Activated CD8-positive, alpha-beta memory T cell treated with anti-CD3 and anti-CD28 coated beads for 24 hours (primary cell): ENCODE measurements at regions not wholly inside any gene's neighbourhood (a gene's known extent, or its start where the extent isn't known, plus 50 kb on each side); places are given as distances from the start of the nearest gene placed in this dataset.
"Not testable (repeated sequence)": the region's sequence is repeated elsewhere in the genome, so short reads cannot be mapped to it uniquely, and the experiment has no call there.

Experiments
- DNase-seq: peaks from one replicate; pipeline ENCODE4 v3.0.0-alpha.2; 2020

GRCh38 chr7:25725451-25725850 lies 426.5 kb upstream of the NFE2L3 start:
- DNase-seq, result no peak

GRCh38 chr7:25726170-25726780 lies 425.7 kb upstream of the NFE2L3 start:
- DNase-seq, result no peak

GRCh38 chr7:25726781-25727311 lies 425.2 kb upstream of the NFE2L3 start:
- DNase-seq, result no peak

- no peak for DNase-seq
Measured at GRCh38 chr7:25727446-25727845, 424.6 kb upstream of the NFE2L3 start.

GRCh38 chr7:25727876-25728275 lies 424.1 kb upstream of the NFE2L3 start:
- no peak for DNase-seq

- DNase-seq, result no peak
Measured at GRCh38 chr7:25731068-25731845, 420.7 kb upstream of the NFE2L3 start.

- DNase-seq, result no peak
Measured at GRCh38 chr7:25731846-25732245, 420.2 kb upstream of the NFE2L3 start.

GRCh38 chr7:25732766-25733217 lies 419.2 kb upstream of the NFE2L3 start:
- no peak for DNase-seq

- DNase-seq, result no peak
Measured at GRCh38 chr7:25735674-25736242, 416.2 kb upstream of the NFE2L3 start.

GRCh38 chr7:25738528-25738927 lies 413.5 kb upstream of the NFE2L3 start:
- DNase-seq, result no peak

- no peak for DNase-seq
Measured at GRCh38 chr7:25739143-25739542, 412.9 kb upstream of the NFE2L3 start.

- DNase-seq, result no peak
Measured at GRCh38 chr7:25742316-25742715, 409.7 kb upstream of the NFE2L3 start.

- not testable (repeated sequence) for DNase-seq
Measured at GRCh38 chr7:25743670-25744451, 408.1 kb upstream of the NFE2L3 start.

- no peak for DNase-seq
Measured at GRCh38 chr7:25750744-25751508, 401.1 kb upstream of the NFE2L3 start.

- DNase-seq, result no peak
Measured at GRCh38 chr7:25752154-25752553, 399.8 kb upstream of the NFE2L3 start.

GRCh38 chr7:25752967-25753791 lies 398.8 kb upstream of the NFE2L3 start:
- no peak for DNase-seq

GRCh38 chr7:25753837-25754236 lies 398.2 kb upstream of the NFE2L3 start:
- no peak for DNase-seq

GRCh38 chr7:25754333-25754732 lies 397.7 kb upstream of the NFE2L3 start:
- no peak for DNase-seq

GRCh38 chr7:25754751-25755150 lies 397.2 kb upstream of the NFE2L3 start:
- DNase-seq, result no peak

- DNase-seq, result no peak
Measured at GRCh38 chr7:25756601-25757000, 395.4 kb upstream of the NFE2L3 start.

- DNase-seq, result no peak
Measured at GRCh38 chr7:25758559-25758958, 393.4 kb upstream of the NFE2L3 start.
